Anterior cingulate cortex (tissue), 58 donors: ENCODE measurements at regions not wholly inside any gene's neighbourhood (a gene's known extent, or its start where the extent isn't known, plus 50 kb on each side); places are given as distances from the start of the nearest gene placed in this dataset.
"Not testable (repeated sequence)": the region's sequence is repeated elsewhere in the genome, so short reads cannot be mapped to it uniquely, and the experiment has no call there.

Source experiments
- DNase-seq, 58 donors: peaks; one replicate each; lab custom pipeline; 2025; lab: John Stamatoyannopoulos, UW

GRCh38 chr1:230494514-230494913 lies 68.4 kb upstream of the PGBD5 start:
- DNase-seq: no peak

- DNase-seq: no peak
Observed at GRCh38 chr1:230494026-230494425, 67.9 kb upstream of the PGBD5 start.

GRCh38 chr1:230493264-230493663 lies 67.1 kb upstream of the PGBD5 start:
- DNase-seq: no peak

GRCh38 chr1:230490436-230490835 lies 64.3 kb upstream of the PGBD5 start:
- DNase-seq: no peak

- DNase-seq: no peak
Observed at GRCh38 chr1:230487773-230488428, 61.8 kb upstream of the PGBD5 start.

- no peak for DNase-seq
Observed at GRCh38 chr1:230476622-230477003, 50.5 kb upstream of the PGBD5 start.

GRCh38 chr1:230475856-230476621 lies 49.9 kb upstream of the PGBD5 start:
- not testable (repeated sequence) for DNase-seq
